ENCODE measurements at regions not wholly inside any gene's neighbourhood (a gene's known extent, or its start where the extent isn't known, plus 50 kb on each side); places are given as distances from the start of the nearest gene placed in this dataset.

GRCh38 chr13:107293924-107294323 lies 726.0 kb upstream of the ARGLU1 start:
- DNase-seq: no peak

GRCh38 chr13:107291875-107292274 lies 723.9 kb upstream of the ARGLU1 start:
- DNase-seq: no peak

- DNase-seq: no peak
Measured at GRCh38 chr13:107289540-107289939, 721.6 kb upstream of the ARGLU1 start.

- DNase-seq: no peak
Measured at GRCh38 chr13:107284173-107284572, 716.2 kb upstream of the ARGLU1 start.

- no peak for DNase-seq
Measured at GRCh38 chr13:107277911-107278310, 710.0 kb upstream of the ARGLU1 start.

- DNase-seq: no peak
Measured at GRCh38 chr13:107276936-107277335, 709.0 kb upstream of the ARGLU1 start.

- DNase-seq: no peak
Measured at GRCh38 chr13:107275945-107276614, 708.1 kb upstream of the ARGLU1 start.

GRCh38 chr13:107275312-107275711 lies 707.4 kb upstream of the ARGLU1 start:
- DNase-seq: no peak

GRCh38 chr13:107271227-107271626 lies 703.3 kb upstream of the ARGLU1 start:
- DNase-seq: peak; percentile 52

GRCh38 chr13:107266657-107267056 lies 698.7 kb upstream of the ARGLU1 start:
- no peak for DNase-seq

- no peak for DNase-seq
Measured at GRCh38 chr13:107258599-107259187, 690.8 kb upstream of the ARGLU1 start.

- DNase-seq: no peak
Measured at GRCh38 chr13:107254392-107254791, 686.5 kb upstream of the ARGLU1 start.

GRCh38 chr13:107252428-107252827 lies 684.5 kb upstream of the ARGLU1 start:
- DNase-seq: no peak

GRCh38 chr13:107252021-107252420 lies 684.1 kb upstream of the ARGLU1 start:
- DNase-seq: no peak

- DNase-seq: no peak
Measured at GRCh38 chr13:107251341-107251740, 683.4 kb upstream of the ARGLU1 start.

GRCh38 chr13:107250628-107251027 lies 682.7 kb upstream of the ARGLU1 start:
- no peak for DNase-seq

- DNase-seq: no peak
Measured at GRCh38 chr13:107244241-107244640, 676.3 kb upstream of the ARGLU1 start.

GRCh38 chr13:107242138-107242537 lies 674.2 kb upstream of the ARGLU1 start:
- DNase-seq: no peak

GRCh38 chr13:107241381-107241780 lies 673.4 kb upstream of the ARGLU1 start:
- DNase-seq: no peak

GRCh38 chr13:107239213-107239612 lies 671.3 kb upstream of the ARGLU1 start:
- DNase-seq: no peak

- DNase-seq: no peak
Measured at GRCh38 chr13:107238262-107238981, 670.5 kb upstream of the ARGLU1 start.

GRCh38 chr13:107234319-107235073 lies 666.6 kb upstream of the ARGLU1 start:
- no peak for DNase-seq

GRCh38 chr13:107233541-107233940 lies 665.6 kb upstream of the ARGLU1 start:
- DNase-seq: no peak

GRCh38 chr13:107231944-107232343 lies 664.0 kb upstream of the ARGLU1 start:
- peak; percentile 72 for DNase-seq
